GM13977 (cell line): ENCODE measurements at regions not wholly inside any gene's neighbourhood (a gene's known extent, or its start where the extent isn't known, plus 50 kb on each side); places are given as distances from the start of the nearest gene placed in this dataset.

Source experiments
- DNase-seq: peaks from one replicate; pipeline ENCODE4 v3.0.0; 2012; ENCODE audit warnings: low spot score
- in situ Hi-C: fragments of 300-500 bp; cut with MboI; formaldehyde crosslinking; loops from one replicate; pipeline ENCODE4 v1.12.0; 2022; ENCODE audit warnings: low sequenced_read_pairs, low pct_unique_long_range_greater_than_20kb, mixed read lengths, inconsistent platforms; ENCODE audit not compliant: unreplicated experiment
- TF ChIP-seq, protein P1 (sequence below): IDR thresholded peaks from 2 replicates; pipeline ENCODE4 v1.5.1; 2012; ENCODE audit warnings: mild to moderate bottlenecking, control low read depth; ENCODE audit not compliant: insufficient read depth; ENCODE audit errors: extremely low read depth, missing control alignments

DNA sequence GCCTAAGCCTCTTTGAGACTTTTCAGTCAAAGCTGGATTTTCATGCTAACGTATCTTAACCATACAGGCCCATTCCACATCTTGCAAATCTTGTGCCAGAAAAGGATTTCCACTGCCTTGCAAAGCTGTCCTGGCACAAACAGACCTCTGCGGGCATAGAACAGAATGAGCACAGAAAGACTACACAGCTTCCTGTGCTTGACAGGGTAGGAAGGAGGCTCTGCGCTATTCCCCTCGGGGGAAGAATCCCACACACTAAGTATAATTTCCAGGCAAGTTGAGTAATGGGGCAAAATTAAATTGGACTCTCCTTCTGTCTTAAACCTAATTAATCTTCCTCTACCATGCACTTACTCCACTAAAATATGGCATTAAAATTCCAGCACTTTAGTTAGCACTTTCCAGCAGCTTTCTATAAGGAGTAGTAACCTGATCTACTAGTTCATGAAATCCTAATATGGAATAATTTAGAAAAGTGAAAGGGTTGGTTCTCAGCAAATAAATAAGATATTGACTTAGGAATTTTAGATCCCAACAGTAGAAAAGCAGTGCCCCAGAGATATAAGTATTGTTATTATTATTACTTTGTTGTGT, 532.1 kb upstream of the JAG1 start:
- in situ Hi-C loops, result loop anchor here (25.0 kb wide), 1 partner anchor 644 kb away; no protein-coding TSS in a partner anchor
- no peak for DNase-seq
- TF ChIP-seq, protein P1, sequence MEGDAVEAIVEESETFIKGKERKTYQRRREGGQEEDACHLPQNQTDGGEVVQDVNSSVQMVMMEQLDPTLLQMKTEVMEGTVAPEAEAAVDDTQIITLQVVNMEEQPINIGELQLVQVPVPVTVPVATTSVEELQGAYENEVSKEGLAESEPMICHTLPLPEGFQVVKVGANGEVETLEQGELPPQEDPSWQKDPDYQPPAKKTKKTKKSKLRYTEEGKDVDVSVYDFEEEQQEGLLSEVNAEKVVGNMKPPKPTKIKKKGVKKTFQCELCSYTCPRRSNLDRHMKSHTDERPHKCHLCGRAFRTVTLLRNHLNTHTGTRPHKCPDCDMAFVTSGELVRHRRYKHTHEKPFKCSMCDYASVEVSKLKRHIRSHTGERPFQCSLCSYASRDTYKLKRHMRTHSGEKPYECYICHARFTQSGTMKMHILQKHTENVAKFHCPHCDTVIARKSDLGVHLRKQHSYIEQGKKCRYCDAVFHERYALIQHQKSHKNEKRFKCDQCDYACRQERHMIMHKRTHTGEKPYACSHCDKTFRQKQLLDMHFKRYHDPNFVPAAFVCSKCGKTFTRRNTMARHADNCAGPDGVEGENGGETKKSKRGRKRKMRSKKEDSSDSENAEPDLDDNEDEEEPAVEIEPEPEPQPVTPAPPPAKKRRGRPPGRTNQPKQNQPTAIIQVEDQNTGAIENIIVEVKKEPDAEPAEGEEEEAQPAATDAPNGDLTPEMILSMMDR, result no peak

DNA sequence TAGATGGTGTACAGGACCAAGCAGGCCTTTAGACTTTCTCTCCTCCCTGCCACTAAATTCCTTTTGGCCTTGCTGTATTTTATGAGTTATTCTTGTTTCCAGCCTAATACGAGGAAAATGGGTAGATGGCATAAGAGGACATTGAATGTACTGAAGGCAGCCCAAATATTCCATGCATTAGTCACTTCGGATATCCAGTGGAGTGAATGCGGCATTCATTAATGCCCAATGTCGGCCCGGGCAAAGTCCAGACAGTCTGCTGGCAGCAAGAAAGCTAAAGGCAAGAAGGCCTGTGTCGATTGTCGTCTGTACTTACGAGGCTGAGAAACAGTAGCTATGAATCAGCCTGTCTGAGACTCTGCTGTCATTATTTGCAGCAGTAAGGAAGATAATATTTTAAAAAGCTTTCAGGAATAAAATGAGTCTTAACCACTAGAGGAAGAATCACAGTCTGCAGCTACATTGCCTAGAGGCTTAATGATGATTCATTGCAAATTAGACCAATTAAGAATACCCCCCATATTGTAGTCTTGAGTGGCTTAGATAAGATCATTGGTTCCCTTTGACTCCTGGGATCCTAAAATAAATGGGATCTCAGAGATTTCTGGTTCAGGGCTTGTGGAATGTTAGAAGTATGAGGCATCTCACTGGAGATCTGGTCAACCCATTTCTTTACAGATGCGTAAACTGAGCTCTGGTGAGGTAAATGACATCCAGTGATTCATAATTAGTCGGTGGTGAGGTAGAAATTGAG, 534.1 kb upstream of the JAG1 start:
- in situ Hi-C loops, result loop anchor here (25.0 kb wide), 1 partner anchor 646 kb away; no protein-coding TSS in a partner anchor
- DNase-seq, result no peak
- TF ChIP-seq, protein P1, result no peak

DNA sequence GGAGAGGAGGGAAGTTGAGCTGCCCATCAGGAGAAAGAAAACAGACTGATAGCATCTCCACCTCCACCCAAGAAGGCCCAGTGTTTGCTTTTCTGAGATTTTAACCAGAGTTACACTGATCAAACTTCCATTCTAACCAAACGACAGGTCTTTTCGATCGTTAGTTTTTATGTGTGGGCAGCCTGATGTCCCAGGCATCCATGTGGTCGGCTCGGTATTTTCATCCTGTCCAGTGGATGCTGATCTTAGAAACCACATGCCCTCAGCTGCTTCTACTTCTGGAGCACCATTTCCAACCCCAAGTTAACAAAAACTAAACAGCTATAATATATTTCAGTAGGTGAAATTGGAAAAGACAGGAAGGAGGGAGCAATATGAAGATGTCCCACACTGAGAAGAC, 536.8 kb upstream of the JAG1 start:
- in situ Hi-C loops, result loop anchor here (25.0 kb wide), 1 partner anchor 648 kb away; no protein-coding TSS in a partner anchor
- TF ChIP-seq, protein P1, result no peak

DNA sequence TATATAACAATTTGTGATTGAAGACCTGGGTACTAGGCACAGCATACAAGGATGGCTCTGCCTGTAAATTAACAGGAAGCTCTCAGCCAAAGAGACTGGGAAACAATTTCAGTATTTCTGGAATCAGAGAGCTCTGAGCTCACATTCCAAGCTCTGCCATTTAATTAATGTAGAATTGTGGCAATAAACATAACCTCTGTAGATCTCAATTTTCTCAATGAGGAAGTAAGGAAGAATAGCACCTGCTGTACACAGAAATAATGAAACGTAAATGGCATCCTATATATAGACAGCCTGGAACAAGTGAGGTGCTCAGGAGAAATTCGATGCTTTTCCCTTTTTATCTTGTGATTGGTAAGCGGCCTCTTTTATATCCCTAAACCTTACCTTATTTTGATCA, 538.5 kb upstream of the JAG1 start:
- TF ChIP-seq, protein P1, result no peak
- in situ Hi-C loops, result loop anchor here (25.0 kb wide), 1 partner anchor 650 kb away; no protein-coding TSS in a partner anchor
- DNase-seq, result no peak

More for the DNA sequence above, 536.8 kb upstream of the JAG1 start:
- DNase-seq, result no peak

DNA sequence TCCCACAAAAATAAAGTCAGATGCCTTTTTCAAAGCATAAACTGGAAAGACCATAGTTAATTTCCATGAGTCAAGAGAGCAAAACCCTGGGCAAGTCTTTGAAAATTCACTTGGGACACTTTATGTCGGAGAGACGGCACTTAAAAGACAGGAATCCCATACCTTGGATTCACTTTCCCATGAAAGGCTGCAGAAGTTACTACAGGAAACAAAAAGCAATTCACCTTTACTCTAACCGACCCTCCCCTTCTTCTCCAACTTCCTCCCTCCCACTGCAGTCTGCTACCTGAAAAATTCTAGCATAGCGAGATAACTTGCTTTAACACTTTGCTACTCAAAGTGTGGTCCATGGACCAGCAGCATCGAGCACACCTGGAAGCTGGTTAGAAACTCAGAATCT, 539.1 kb upstream of the JAG1 start:
- no peak for DNase-seq
- in situ Hi-C loops, result loop anchor here (25.0 kb wide), 1 partner anchor 651 kb away; no protein-coding TSS in a partner anchor
- TF ChIP-seq, protein P1, result no peak

DNA sequence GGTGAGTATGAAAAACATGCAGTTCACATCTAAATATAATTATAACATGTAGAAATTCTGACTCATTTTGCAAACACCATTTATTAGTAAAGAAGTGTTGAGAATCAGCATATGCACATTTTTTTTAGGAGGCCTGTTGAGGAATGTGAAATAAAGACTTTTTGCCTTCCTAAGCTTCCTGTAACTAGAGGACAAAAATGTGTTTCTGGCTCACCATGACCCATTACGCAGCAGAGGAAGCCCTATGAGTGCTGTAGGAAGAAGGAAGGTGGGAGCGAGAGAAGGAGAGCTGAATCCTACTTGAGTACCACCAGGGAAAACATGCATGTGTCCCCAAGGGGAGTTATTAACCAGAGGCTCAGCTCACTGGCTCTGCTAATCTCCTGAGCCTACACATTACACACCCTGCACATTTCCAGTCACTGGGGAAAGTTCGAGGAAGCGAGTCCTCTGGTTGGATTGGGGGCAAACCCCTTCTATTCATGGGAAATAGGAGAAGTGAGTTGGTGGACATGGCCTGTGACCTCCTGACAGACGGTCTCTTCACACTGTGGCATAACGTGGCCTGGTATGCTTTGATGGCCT, 540.5 kb upstream of the JAG1 start:
- TF ChIP-seq, protein P1, result no peak
- in situ Hi-C loops, result loop anchor here (25.0 kb wide), 1 partner anchor 652 kb away; no protein-coding TSS in a partner anchor
- no peak for DNase-seq
